Endometrial microvascular endothelial cells (primary cell): ENCODE measurements at regions not wholly inside any gene's neighbourhood (a gene's known extent, or its start where the extent isn't known, plus 50 kb on each side); places are given as distances from the start of the nearest gene placed in this dataset.

ENCODE experiments used
- in situ Hi-C: cut with HindIII; loops from 2 replicates; pipeline ENCODE4 v1.10.0; 2017; ENCODE audit warnings: low sequenced_read_pairs, low pct_unique_long_range_greater_than_20kb; ENCODE audit errors: inconsistent ontology term

GRCh38 chr17:77861981-77862645, 96.4 kb upstream of the TNRC6C start:
- in situ Hi-C loops, result no loop called here

GRCh38 chr17:77862890-77863813, 95.4 kb upstream of the TNRC6C start:
- in situ Hi-C loops, result no loop called here

- in situ Hi-C loops, result no loop called here
Observed at GRCh38 chr17:77863814-77864161, 94.7 kb upstream of the TNRC6C start.

GRCh38 chr17:77864234-77865111, 94.0 kb upstream of the TNRC6C start:
- in situ Hi-C loops, result no loop called here

GRCh38 chr17:77865112-77865611, 93.3 kb upstream of the TNRC6C start:
- in situ Hi-C loops, result no loop called here

- in situ Hi-C loops, result no loop called here
Observed at GRCh38 chr17:77865716-77866115, 92.8 kb upstream of the TNRC6C start.

GRCh38 chr17:77867308-77867781, 91.2 kb upstream of the TNRC6C start:
- in situ Hi-C loops, result no loop called here

- in situ Hi-C loops, result no loop called here
Observed at GRCh38 chr17:77867976-77868713, 90.4 kb upstream of the TNRC6C start.

GRCh38 chr17:77869041-77869599, 89.4 kb upstream of the TNRC6C start:
- in situ Hi-C loops, result no loop called here

GRCh38 chr17:77869665-77870132, 88.8 kb upstream of the TNRC6C start:
- in situ Hi-C loops, result no loop called here

GRCh38 chr17:77872199-77872598, 86.3 kb upstream of the TNRC6C start:
- in situ Hi-C loops, result no loop called here

- in situ Hi-C loops, result no loop called here
Observed at GRCh38 chr17:77872714-77873499, 85.6 kb upstream of the TNRC6C start.

- in situ Hi-C loops, result no loop called here
Observed at GRCh38 chr17:77873500-77874302, 84.8 kb upstream of the TNRC6C start.

- in situ Hi-C loops, result no loop called here
Observed at GRCh38 chr17:77874303-77875050, 84.0 kb upstream of the TNRC6C start.

GRCh38 chr17:77875051-77875780, 83.3 kb upstream of the TNRC6C start:
- in situ Hi-C loops, result no loop called here
